ENCODE measurements at regions not wholly inside any gene's neighbourhood (a gene's known extent, or its start where the extent isn't known, plus 50 kb on each side); places are given as distances from the start of the nearest gene placed in this dataset.

DNA sequence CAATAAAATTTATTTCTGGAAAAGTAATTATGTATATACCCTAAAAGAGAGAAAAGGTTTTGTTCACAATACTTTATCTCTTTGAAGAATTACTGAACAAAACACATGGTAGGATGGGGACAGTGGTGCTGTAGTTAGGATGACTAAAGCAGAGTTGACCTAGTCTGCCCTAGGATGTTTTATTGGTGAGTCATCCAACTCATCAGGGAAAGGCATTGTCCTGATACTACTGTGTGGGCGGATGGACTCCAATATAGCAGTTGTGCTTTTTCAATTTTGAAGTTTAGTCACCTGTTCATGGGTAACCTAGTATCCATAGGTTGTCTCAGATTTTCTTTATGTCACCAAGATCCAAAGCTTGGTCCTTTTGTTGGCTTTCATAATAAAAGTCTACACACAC lies 53.3 kb upstream of the EYS start:
- Histone ChIP-seq H3K4me1 (no peaks in the 10 kb centered on the region), H3K36me3 (no peaks in the 10 kb centered on the region), H3K27ac (no peak overlapping the region), H3K9me3 (no peaks in the 10 kb centered on the region), H3K4me3 (no peak overlapping the region), H3K27me3 (no peaks in the 10 kb centered on the region)
- no peak for DNase-seq
- intact Hi-C loops (cut with DNase I): no loop called here
- no peak for TF ChIP-seq CTCF (IDR thresholded peaks at IDR 0.05)
- no peak for FAIRE-seq
- ATAC-seq: no peak
- 47 to 52% methylated on average over 1 of the region's 1 CpG for WGBS, 2 donors

Measured in pancreas (tissue), 10 donors.